ENCODE measurements at regions not wholly inside any gene's neighbourhood (a gene's known extent, or its start where the extent isn't known, plus 50 kb on each side); places are given as distances from the start of the nearest gene placed in this dataset.

GRCh38 chr5:114940709-114941108, 229.0 kb downstream of the TRIM36 start:
- no peak for TF ChIP-seq CTCF (IDR thresholded peaks at IDR 0.05; ENCODE audit: insufficient read depth, low read depth, low read length)
- no peak for TF ChIP-seq EZH2 (IDR thresholded peaks at IDR 0.05; ENCODE audit: insufficient read depth, low read length)

Data from astrocyte (in vitro differentiated cells and primary cell).